Kasumi-1 (cell line): ENCODE measurements at regions not wholly inside any gene's neighbourhood (a gene's known extent, or its start where the extent isn't known, plus 50 kb on each side); places are given as distances from the start of the nearest gene placed in this dataset.

ENCODE experiments used
- DNase-seq, 2 experiments: peaks; one replicate each; lab custom pipeline; 2025; lab: John Stamatoyannopoulos, UW

GRCh38 chr18:22848615-22849014 is 84.5 kb upstream of the RBBP8 start:
- DNase-seq = no peak

GRCh38 chr18:22856870-22857269 is 76.3 kb upstream of the RBBP8 start:
- DNase-seq = no peak

- DNase-seq = no peak
These were observed 75.0 kb upstream of the RBBP8 start for GRCh38 chr18:22858121-22858520.

- no peak for DNase-seq
These were observed 72.3 kb upstream of the RBBP8 start for GRCh38 chr18:22860807-22861206.

GRCh38 chr18:22865354-22866116 is 67.6 kb upstream of the RBBP8 start:
- no peak for DNase-seq

GRCh38 chr18:22868831-22869230 is 64.3 kb upstream of the RBBP8 start:
- DNase-seq = no peak

GRCh38 chr18:22871809-22872525 is 61.2 kb upstream of the RBBP8 start:
- DNase-seq = no peak

- peak in 1 of 2 experiments; percentile 3 for DNase-seq
These were observed 60.1 kb upstream of the RBBP8 start for GRCh38 chr18:22872900-22873537.

- no peak for DNase-seq
These were observed 53.8 kb upstream of the RBBP8 start for GRCh38 chr18:22879293-22879692.

- DNase-seq = no peak
These were observed 51.0 kb upstream of the RBBP8 start for GRCh38 chr18:22882084-22882483.

GRCh38 chr18:22883179-22883578 is 49.9 kb upstream of the RBBP8 start:
- no peak for DNase-seq
